HG02759 (cell line): ENCODE measurements at regions not wholly inside any gene's neighbourhood (a gene's known extent, or its start where the extent isn't known, plus 50 kb on each side); places are given as distances from the start of the nearest gene placed in this dataset.

Experiments used
- ATAC-seq: cut with Tn5 transposase; IDR thresholded peaks from one replicate; pipeline ENCODE4 v1.9.1; 2021; ENCODE audit warnings: mild to moderate bottlenecking, moderate library complexity; ENCODE audit not compliant: unreplicated experiment

DNA sequence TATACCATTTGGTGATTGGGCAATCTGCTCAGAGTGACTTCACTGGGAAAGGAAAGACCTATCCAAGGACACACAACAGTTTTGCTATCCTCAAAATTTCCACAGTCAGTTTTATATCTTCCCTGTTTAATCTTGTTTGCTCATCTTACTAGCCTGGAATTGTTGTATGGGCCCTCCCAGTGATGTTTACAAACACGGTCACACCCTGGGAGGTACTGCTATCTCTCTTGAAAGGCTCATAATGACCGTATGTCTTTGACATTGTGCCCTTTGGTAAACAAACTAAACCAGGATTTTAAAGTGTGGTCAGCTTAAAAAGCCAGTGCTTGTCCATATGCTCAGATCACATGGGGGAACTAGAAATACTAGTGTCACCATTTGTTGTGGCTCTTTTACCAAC lies 277.0 kb downstream of the CDH2 start:
- no peak for ATAC-seq

DNA sequence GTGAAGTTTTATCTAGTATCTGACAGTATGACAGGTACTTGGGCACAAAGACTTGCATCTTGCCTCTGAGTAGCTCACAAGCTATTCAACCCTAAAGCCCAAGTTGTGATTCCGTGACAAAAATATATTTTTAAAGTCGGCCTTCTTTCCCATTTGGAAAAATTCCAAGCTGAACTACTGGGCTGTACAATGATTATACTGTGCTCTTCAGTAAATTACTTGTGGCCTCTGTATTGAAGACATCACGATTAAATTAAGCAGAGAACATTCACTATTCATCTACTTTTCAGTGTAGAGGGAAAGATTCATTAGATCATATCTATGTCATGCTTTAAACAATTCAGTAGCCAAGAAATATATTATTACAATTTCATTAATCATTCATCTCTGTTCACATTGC lies 282.2 kb downstream of the CDH2 start:
- ATAC-seq, result no peak

DNA sequence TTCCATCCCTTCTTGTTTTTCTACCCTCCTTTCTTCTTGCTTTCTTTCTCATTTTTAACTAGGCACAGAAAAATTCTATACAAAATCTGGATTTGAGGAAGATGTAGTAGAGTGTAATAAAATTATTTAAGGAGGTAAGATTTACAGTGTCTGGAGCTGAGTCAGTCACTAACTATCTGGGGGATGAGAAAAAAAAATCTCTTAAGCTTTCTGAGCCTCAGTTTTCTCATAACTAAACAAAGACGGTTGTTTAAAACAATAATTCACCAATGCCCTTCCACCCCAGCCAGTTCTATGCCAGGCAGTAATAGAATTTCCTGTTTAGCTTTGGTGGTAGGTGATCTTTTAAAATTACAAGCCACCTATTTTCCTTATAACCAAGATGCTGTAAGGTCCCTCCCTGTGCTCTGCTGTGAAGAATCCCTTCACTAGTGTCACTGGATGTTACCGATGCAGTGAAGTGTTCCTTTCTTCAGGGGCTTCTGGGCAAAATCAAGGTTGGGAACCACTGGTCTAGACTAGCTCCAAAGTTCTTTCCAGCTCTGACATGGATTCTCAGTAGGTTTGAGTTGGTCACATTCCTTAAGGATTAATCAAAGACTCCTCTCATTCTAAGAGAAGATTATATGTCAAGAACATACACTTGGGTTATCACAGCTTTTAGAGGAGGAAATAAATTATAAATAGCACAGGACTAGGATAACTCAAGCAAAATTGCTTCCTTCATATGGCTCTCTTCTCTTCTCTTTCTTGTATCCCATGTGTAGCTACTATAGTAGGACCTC lies 289.0 kb downstream of the CDH2 start:
- no peak for ATAC-seq

DNA sequence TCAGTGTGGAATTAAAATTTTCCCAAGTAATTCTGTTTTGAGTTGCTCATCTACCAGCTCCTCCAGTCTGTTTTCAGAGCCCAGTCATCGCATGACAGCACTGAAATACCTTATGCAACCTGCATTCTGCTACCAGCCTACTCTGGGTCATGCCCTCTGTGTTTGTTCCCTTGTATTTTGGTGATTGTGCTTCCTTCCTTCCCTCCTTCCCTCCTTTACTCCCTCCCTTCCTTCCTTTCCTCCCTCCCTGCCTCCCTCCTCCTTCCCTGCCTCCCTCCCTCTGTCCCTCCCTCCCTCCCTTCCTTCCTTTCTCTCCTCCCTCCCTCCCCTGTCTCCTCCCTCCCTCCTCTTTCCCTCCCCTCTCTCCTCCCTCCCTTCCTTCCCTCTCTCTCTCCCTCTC lies 289.6 kb downstream of the CDH2 start:
- no peak for ATAC-seq

DNA sequence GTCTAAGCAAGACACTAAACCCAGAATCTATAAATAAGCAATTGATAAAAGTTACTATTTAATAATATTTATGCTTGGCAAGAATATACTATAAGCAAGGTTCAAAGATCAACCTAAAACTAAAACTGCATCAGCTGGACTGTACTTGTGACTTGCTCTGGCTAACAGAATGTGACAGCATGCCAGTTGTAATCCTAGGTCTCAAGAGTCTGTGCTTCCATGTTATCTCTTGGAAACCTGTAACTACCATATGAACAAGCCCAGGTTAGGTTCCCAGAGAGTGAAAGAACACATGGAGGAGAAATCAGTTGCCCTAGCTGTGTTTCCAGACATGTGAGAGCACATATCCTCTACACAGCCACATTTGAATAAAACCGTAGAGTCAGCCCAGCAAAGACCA lies 297.4 kb downstream of the CDH2 start:
- ATAC-seq, result no peak

DNA sequence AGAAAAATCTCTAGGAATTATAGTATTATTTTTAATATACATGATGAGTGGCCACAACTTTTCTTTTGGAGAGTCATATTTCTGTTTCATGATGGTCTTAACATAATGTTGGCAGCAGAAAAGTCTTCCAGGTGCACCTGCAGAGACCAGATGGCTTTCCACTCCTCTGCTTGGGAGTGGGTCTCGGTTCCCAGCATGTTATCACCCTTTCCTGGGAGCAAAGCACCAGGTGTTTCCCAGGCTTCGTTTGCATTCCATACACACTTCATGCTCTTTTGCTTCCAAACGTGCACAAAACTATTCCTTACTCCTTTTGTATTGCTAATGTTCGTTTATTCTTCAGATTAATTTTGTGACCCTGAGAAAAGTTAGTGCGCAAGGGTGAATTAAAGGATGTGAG lies 305.2 kb downstream of the CDH2 start:
- ATAC-seq, result no peak

DNA sequence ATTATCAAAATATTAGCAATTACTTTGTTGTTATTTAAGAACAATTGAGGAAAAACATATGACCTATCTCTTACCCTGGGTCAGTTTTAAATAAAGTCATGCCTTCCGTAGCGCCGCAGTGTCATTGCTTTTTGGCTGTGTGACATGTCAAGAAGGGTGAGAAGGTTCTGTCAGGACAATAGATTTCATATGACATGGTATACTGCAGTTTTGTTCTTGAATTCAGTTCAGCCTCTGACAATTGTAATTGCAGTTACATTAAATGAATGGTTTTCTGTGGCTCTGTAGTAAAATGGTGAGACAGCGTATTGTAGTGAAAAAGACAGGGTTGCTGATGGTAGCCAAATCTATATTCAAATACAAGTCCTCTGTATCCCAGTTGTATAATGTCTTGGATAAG lies 307.2 kb downstream of the CDH2 start:
- no peak for ATAC-seq

DNA sequence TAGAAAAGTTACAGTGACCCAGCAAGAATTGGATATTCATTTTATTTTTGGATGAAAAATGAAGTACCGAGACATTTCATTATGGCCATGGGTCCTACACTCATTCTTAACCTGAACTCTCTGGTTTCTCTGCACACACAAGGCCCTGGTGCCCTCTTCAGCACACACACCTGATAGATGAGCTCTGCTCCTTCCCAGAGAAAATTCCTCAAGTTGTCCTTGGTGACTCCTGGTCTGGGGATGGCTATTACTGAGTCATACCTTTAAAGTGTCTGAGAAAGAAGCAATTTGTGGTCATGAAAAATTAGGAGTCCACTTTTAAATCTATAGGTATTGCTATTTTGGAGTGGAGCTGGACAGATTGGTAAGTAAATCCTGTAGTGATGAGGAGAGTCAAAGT lies 311.5 kb downstream of the CDH2 start:
- ATAC-seq, result no peak

DNA sequence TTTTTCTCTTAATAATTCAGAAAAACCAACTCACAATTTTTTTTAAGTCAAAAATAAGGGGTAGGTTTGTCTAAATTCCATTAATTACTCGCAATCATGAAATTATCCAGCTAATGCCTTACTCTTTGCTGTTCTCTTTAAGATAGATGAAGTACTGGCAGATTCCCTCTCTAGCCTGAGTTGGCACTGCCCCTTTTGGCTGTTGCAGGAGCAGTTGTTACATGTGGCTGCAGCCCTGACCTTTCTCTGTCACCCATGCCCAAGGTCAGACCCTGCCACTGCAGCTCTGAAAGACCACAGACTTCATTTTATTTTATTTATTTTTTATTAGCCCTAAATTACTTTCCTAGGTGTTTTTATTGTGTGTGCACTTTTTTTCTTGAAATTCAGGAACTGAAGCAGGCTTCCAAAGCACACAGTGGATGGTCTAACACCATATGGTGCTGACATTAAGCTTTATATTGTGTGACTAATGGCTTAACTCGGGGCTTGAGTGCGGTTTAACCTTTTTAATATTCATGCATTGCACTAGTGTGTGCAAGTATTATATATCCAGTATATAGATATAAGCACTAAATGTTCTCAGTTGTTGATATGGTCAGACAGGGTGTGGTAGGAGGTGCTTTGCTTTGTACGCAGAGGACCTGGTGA lies 313.0 kb downstream of the CDH2 start:
- ATAC-seq, result no peak

DNA sequence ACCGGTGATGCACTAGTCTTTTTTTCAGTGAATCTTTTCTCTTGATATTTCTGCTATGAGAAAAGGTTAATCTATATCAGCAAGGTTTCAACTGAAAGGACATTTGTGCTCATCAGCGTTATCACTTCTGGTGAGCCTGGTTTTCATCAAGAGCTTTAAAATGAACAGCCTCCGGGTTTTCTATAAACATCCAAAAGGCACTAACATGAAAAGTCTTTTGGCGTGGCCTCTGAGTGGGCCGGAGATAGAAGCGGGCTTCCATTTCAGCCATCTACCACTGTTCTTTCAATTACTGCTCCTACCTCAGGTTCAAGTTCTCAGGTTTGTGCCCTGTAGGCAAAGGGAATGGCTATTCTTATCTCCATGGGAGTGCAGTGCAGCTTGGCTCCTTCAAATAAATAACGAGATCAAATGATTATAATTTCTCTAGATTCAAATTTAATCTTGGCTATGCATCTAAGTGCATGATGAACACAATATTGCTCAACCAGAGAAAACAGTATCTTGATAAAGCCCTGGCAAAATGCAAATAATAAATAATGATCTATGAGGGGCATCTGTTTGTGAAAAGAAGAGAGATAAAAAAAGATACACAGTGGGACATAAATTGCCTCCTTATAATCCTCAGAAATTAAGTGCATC lies 314.8 kb downstream of the CDH2 start:
- no peak for ATAC-seq

DNA sequence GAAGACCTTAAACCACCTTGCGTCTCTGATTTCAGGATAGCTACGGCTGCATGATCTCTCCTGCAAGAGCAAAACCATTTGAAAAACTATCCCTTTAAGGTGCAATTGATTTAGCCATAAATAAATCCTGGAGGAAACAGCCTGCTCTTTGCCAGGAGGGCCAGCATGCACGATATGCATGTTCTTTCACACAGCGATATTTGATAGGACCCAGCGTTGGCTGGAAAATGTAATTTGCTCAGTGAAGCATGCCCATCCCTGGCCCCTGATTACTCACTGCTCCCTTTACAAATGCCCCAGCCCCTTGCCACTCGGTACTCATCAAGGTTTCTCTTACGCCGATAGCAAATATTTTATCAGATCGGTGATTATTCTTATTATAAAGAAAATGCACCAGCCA lies 315.4 kb downstream of the CDH2 start:
- no peak for ATAC-seq

DNA sequence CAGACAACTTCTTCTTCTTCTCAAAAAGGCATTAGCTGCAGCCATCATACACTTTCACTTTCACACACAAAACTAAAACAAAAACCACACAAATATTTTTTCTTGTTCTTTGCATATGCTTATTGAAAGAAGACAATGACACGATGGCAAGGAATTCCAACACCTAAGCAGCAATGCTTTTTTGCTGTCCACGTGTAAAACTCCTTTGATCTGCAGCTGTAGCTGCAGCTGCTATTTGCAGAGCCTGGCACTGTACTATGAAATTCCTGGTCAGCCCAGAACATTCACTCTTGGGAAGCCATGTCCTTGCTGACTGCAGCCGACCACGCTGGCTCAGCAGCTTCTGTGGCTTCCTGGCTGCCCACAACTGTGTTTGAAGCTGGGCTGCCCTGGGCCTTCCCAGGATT lies 316.2 kb downstream of the CDH2 start:
- no peak for ATAC-seq

DNA sequence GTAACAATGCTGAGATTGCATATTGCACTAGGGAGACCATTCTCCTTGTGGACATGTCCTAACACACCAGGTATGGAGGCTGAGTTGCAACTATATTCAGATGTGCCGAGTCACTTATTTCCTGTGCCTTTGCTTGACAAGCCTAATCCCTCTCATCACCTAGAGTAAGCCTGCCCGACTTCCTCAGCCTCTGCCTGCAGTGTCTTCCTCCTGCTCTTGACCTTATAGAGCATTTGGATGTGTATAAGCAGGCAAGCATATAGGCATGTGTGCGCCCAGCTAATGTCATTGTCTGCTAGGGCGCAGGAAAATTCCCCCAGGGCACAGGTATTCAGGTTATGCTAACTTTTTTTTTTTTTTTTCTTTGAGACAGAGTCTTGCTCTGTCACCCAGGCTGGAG lies 316.9 kb downstream of the CDH2 start:
- ATAC-seq, result no peak

DNA sequence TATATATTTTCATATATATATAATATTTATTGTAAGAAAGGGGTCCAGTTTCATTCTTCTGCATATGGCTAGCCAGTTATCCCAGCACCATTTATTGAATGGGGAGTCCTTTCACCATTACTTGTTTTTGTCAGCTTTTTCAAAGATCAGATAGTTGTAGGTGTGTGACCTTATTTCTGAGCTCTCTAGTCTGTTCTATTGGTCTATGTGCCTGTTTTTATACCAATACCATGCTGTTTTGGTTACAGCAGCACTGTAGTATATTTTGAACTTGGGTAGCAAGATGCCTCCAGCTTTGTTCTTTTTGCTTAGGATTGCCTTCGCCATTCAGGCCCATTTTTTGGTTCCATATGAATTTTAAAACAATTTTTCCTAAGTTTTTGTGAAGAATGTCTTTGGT lies 320.1 kb downstream of the CDH2 start:
- no peak for ATAC-seq

DNA sequence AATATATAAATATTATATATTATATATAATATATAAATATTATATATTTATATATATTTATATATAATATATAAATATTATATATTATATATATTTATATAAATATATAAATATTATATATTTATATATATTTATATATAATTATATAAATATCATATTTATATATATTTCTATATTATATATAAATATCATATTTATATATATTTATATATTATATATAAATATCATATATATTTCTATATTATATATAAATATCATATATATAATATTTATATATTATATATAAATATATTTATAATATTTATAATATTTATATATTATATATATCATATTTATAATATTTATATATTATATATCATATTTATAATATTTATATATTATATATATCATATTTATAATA lies 321.4 kb downstream of the CDH2 start:
- no peak for ATAC-seq

DNA sequence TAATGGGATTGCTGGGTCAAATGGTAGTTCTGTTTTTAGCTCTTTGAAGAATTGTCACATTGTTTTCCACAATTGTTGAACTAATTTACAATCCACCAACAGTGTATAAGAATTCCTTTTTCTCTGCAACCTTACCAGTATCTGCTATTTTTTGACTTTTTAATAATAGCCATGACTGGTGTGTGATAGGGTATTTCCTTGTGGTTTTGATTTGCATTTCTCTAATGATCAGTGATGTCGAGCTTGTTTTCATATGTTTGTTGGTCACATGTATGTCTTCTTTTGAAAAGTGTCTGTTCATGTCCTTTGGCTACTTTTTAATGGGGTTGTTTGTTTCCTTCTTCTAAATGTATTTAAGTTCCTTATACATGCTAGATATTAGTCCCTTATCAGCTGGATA lies 322.3 kb downstream of the CDH2 start:
- ATAC-seq, result no peak

DNA sequence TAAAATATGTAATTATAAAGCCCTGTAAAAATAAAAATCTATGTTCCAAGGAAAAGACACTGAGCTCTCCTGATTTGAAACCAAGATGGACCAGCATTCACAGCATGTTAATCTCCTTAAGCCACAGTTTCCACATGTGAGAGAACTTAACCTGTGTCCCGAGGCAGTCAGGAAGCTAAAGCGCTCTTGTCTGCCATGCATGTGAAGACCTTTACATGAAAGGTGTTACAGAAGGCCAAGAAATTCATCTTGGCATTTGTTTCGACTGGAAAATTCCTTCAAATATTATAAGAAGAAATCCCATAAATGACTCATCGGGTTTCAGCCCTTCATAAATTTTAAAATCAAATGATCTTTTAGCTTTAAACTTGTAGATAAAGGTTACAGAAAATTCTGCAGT lies 328.6 kb downstream of the CDH2 start:
- no peak for ATAC-seq

DNA sequence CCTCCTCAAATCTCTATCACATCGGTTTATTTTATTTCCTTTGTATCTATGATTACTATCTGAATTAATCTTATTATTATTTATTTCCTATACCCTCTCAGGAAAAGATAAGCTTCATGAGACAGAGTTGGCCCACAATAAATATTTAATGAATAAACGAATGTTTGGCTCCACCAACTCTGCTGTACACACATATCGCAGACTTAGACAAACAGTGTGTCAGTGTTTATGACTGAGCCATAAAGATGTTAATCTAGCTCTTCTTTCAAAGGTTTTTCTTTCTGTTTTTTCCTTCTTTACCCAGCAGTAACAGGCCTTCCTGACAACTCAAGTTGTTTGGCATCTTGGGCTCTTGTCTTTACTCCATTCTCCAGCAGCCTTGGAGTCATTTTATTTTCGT lies 329.5 kb downstream of the CDH2 start:
- ATAC-seq, result no peak

DNA sequence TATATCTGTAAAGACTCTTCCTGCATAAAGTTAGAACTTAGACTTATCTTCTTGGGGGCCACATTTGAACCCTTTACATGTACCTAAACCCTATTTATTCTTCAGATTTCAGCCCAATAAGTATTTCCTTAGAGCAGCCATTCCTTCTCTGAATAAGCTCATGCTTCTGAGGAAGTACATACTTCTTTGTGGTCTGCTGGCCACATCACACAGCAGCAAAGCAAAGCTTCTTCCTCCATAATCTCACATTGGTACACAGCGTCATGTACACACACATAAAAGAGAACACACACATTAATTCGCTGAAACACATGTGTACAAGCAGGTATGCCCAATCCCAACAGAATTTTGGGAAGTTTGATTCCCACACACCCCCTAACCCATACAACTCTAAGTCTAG lies 331.0 kb downstream of the CDH2 start:
- ATAC-seq, result no peak

DNA sequence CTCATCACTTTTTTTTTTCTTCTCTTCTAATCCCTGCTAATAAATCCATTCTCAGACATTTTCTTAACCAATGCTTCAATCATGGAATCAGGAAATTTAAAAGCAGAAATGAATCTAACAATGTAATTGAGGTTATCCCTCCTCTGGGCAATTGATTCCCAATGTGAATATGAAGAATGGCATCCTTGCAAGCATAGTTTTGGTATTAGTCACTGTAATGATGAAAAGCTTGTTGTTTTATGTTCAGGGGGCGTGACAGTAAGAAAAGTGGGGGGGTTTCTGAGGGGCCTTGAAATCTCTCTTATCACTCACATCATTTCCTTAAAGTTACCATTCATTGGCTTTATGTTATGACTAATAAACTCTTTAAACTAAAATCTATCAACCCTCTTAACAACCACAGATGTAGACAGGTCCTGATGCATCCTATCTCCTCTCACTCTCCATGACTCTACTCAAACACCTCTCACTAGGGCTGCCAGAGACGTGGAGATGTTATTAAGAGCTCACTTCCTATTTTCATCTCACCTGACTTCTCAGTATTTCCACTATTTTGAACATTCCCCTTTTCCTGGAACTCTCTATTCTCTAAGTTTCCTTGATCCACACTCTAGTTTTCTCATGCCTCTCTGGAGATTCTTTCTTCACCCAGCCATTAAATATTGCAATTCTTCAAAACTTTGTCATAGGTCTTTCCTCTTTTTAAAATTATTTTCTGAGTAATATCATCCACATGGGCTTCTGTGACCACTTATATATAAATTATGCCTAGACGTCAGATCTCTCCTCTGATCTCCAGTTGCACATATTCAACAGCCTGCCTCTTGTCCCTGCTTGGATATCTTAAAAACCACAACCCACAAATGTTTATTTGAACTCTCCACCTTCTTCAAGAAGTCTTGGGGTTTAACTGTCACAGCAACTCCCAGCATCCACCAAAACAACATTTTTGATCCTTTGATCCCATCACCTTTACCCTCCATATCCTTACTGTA lies 332.9 kb downstream of the CDH2 start:
- no peak for ATAC-seq

DNA sequence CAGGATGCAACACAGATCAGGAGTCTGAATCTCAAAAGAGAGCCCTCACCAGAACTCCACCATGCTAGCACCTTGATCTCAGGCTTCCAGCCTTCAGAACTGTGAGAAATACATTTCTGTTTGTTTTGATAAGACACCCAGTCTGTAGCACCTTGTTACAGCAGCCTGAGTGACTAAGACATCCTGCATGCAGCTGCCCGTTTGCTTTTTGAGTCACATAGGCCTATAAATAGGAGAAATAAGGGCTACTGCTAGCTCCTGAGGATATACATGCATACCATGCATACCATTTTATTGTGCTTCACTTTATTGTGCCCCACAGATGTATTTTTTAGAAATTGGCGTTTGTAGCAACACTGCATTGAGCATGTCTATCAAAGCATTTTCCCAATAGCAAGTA lies 337.8 kb downstream of the CDH2 start:
- no peak for ATAC-seq
